ENCODE measurements at regions not wholly inside any gene's neighbourhood (a gene's known extent, or its start where the extent isn't known, plus 50 kb on each side); places are given as distances from the start of the nearest gene placed in this dataset.

DNA sequence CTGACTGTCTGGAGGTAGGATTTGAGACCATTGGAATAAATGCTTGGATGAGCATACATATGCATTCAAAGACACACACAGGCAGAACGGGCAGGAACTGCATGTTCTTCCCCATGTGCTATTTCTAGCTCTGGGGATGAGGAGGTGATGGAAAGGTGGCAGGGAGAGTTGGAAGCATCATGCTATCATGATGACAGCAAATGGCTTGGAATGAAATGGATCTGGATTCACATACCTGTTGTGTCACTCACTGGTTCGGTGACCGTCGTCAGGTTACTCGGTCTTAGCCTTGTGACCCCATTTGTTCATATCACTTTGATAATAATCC lies 627.9 kb upstream of the KIRREL3 start:
- no peaks in the 10 kb centered on the region for H3K9me3 ChIP-seq (replicated peaks)
- no peaks in the 10 kb centered on the region for H3K36me3 ChIP-seq
- no peaks in the 10 kb centered on the region for H3K27me3 ChIP-seq (ENCODE audit: low read depth)
- no peak overlapping the region for H3K27ac ChIP-seq (replicated peaks)
- intact Hi-C loops (cut with micrococcal nuclease): no loop called here
- DNase-seq: no peak
- H3K4me3 ChIP-seq: no peak overlapping the region
- no peaks in the 10 kb centered on the region for H3K4me1 ChIP-seq
- TF ChIP-seq, protein P1, sequence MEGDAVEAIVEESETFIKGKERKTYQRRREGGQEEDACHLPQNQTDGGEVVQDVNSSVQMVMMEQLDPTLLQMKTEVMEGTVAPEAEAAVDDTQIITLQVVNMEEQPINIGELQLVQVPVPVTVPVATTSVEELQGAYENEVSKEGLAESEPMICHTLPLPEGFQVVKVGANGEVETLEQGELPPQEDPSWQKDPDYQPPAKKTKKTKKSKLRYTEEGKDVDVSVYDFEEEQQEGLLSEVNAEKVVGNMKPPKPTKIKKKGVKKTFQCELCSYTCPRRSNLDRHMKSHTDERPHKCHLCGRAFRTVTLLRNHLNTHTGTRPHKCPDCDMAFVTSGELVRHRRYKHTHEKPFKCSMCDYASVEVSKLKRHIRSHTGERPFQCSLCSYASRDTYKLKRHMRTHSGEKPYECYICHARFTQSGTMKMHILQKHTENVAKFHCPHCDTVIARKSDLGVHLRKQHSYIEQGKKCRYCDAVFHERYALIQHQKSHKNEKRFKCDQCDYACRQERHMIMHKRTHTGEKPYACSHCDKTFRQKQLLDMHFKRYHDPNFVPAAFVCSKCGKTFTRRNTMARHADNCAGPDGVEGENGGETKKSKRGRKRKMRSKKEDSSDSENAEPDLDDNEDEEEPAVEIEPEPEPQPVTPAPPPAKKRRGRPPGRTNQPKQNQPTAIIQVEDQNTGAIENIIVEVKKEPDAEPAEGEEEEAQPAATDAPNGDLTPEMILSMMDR (IDR thresholded peaks at IDR 0.05; ENCODE audit: borderline replicate concordance): no peak

- TF ChIP-seq, protein P1 (IDR thresholded peaks at IDR 0.05; ENCODE audit: borderline replicate concordance): no peak
- no peak overlapping the region for H3K4me3 ChIP-seq
- H3K4me1 ChIP-seq: no peaks in the 10 kb centered on the region
- no peak for DNase-seq
- no peaks in the 10 kb centered on the region for H3K27me3 ChIP-seq (ENCODE audit: low read depth)
- intact Hi-C loops (cut with micrococcal nuclease): no loop called here
- H3K9me3 ChIP-seq (replicated peaks): no peaks in the 10 kb centered on the region
- no peaks in the 10 kb centered on the region for H3K36me3 ChIP-seq
- no peak overlapping the region for H3K27ac ChIP-seq (replicated peaks)
Measured at GRCh38 chr11:127627629-127628457, 627.3 kb upstream of the KIRREL3 start.

DNA sequence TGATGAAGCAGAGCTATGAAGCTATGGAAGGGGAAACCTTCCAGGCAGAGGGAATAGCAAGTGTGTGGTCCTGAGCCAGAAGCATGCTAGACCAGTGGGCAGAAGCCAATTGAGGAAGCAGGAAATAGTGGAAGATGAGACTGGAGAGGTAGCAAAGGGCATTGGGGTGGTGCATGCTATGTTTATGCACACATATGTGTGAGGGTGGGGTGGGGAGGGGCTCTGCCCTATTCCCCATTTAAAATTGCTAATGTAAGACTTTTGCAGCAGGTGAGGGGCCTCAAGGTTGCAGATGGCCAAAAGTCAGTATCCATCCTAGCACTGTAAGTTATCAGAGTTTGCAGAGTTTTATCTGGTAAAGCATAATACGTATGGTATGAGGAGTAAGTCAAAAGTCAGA lies 626.6 kb upstream of the KIRREL3 start:
- TF ChIP-seq, protein P1 (IDR thresholded peaks at IDR 0.05; ENCODE audit: borderline replicate concordance): no peak
- Histone ChIP-seq H3K27me3 (ENCODE audit: low read depth) (no peaks in the 10 kb centered on the region), H3K4me1 (no peaks in the 10 kb centered on the region), H3K36me3 (no peaks in the 10 kb centered on the region), H3K27ac (replicated peaks) (no peak overlapping the region), H3K9me3 (replicated peaks) (no peaks in the 10 kb centered on the region), H3K4me3 (no peak overlapping the region)
- intact Hi-C loops (cut with micrococcal nuclease): no loop called here
- no peak for DNase-seq

DNA sequence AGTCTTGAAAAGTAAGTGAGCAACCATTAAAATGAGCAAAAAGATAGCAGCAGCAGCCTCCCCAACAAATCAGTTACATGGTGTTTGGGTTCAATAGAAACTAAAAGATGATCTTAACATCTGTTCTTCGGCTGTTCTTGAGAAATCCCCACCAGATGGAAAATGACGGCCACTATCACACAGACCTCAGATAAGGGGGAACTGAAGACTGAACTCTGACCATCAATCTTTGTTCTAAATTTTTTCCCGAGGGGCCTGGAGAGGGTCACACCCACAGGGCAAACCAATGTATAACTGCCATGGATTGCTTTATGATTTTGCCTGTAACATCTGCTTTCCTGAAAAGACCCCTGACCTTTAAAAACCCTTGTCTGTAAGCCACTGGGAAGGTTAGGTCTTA lies 624.8 kb upstream of the KIRREL3 start:
- Histone ChIP-seq H3K27me3 (ENCODE audit: low read depth) (no peaks in the 10 kb centered on the region), H3K4me3 (no peak overlapping the region), H3K4me1 (no peaks in the 10 kb centered on the region), H3K27ac (replicated peaks) (no peak overlapping the region), H3K9me3 (replicated peaks) (no peaks in the 10 kb centered on the region), H3K36me3 (no peaks in the 10 kb centered on the region)
- TF ChIP-seq, protein P1 (IDR thresholded peaks at IDR 0.05; ENCODE audit: borderline replicate concordance): no peak
- no peak for DNase-seq
- intact Hi-C loops (cut with micrococcal nuclease): no loop called here

DNA sequence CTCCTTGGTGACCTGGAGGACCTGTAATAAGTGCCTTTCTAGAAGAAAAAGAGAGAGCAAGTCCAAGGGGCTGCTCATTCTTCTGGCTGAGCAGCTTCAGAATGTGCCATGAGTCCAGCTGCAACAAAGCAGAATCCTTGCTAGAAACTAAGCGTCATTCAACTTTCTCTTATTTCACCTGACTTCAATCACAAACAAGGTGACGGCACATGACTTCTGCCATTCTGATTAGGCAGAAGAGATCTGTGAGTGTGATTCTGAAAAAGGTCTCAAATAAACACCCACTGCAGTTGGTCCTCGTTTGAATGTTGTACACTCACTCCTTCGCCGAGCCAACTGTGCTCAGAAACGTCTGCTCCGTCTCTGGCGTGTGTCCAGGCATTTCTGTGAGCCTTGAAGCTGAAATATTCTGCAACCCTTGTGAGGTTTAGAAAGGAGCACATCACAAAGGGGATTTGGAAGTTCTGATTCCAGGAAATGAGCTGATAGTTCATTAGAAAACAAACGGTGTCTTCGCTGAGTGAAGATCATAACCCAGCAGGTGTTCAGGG lies 623.8 kb upstream of the KIRREL3 start:
- Histone ChIP-seq H3K4me3 (no peak overlapping the region), H3K27ac (replicated peaks) (no peak overlapping the region), H3K36me3 (no peaks in the 10 kb centered on the region), H3K27me3 (ENCODE audit: low read depth) (no peaks in the 10 kb centered on the region), H3K4me1 (no peaks in the 10 kb centered on the region), H3K9me3 (replicated peaks) (no peaks in the 10 kb centered on the region)
- TF ChIP-seq, protein P1 (IDR thresholded peaks at IDR 0.05; ENCODE audit: borderline replicate concordance): no peak
- DNase-seq: peak; percentile 17
- intact Hi-C loops (cut with micrococcal nuclease): no loop called here

Data from left ventricle myocardium inferior (tissue), 1 donor.